ENCODE measurements at regions not wholly inside any gene's neighbourhood (a gene's known extent, or its start where the extent isn't known, plus 50 kb on each side); places are given as distances from the start of the nearest gene placed in this dataset.

DNA sequence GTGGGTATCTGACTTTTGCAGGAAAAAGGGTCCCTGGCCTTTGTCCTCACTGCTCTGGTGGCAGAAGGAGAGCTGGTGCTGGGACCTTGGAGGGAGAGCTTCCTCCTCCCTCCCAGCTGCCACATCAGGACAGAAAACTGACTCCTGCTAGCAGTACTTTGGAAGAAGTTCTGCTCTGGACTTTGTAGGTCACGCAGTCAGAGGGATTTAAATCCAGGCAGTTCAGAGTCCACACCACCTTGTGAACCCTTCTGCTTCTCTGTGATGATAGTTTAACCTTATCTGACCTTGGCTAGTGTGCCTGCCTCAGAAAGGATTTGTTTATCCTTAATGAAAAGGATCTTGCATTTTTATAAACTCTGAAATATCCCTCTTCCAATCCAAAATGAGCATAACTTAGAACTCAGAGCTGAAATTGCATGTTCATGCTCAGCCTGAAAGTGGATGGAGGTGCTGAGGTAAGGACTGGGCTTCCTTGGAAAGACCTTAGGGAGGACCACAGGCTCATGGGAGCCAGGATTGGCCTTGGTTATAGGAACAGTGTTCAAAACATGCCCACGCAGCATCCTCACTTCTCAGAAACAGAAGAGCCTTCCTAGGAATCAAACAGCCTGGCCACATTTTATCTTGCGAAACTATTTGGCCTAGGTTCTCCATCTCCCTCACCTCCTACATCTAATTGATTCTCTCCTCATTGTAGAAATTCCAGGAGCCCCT, 123.9 kb upstream of the SASH1 start:
- H3K4me3 ChIP-seq (ENCODE audit: low read depth in 1 of 2, low read length in 1 of 2), result no peak overlapping the region
- H3K4me1 ChIP-seq (ENCODE audit: control insufficient read depth in 1 of 2, insufficient read depth in 1 of 2, low read depth in 1 of 2, low read length in 1 of 2), result no peaks in the 10 kb centered on the region
- H3K27ac ChIP-seq, result no peak overlapping the region
- no peaks in the 10 kb centered on the region for H3K9me3 ChIP-seq
- TF ChIP-seq, protein P1, sequence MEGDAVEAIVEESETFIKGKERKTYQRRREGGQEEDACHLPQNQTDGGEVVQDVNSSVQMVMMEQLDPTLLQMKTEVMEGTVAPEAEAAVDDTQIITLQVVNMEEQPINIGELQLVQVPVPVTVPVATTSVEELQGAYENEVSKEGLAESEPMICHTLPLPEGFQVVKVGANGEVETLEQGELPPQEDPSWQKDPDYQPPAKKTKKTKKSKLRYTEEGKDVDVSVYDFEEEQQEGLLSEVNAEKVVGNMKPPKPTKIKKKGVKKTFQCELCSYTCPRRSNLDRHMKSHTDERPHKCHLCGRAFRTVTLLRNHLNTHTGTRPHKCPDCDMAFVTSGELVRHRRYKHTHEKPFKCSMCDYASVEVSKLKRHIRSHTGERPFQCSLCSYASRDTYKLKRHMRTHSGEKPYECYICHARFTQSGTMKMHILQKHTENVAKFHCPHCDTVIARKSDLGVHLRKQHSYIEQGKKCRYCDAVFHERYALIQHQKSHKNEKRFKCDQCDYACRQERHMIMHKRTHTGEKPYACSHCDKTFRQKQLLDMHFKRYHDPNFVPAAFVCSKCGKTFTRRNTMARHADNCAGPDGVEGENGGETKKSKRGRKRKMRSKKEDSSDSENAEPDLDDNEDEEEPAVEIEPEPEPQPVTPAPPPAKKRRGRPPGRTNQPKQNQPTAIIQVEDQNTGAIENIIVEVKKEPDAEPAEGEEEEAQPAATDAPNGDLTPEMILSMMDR (IDR thresholded peaks at IDR 0.05), result no peak
- peaks cover 24% of the 10 kb centered on the region for H3K27me3 ChIP-seq
- no peaks in the 10 kb centered on the region for H3K36me3 ChIP-seq

DNA sequence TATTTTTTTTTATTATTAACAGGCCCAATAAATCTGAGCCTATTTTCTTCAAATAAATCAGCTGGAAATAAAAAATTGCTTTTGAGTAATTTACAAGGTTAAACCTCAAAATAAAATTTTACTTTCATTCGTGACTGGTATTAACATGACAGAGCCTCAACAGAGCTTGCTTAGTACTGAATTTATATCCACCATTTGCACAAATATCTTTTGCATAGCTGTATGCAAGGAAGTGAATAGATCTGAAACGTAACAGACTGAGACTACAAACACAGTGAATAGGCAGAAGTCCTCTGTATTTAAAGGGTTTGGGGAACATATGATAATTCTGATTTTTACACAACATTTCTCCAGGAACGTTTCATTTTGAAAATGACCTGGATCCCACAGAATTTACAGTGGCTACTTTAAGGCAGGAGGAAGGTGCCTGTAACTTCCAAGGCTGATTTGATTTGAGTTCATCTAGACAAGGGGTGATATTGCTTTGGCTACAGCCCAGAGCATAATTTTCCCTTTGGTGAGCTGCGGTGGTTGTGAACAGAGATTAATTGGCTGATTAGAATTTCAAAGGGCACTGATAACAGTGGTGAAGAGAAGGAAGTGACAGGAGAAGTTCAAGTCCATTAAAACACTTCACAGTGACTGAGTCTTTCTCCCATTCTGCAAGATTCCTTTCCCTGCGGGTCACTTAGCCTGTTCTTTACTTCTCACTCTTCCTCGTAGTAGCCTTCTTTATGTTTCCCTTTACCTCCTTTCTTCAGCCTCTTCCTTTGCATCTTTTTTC, 121.2 kb upstream of the SASH1 start:
- no peaks in the 10 kb centered on the region for H3K4me1 ChIP-seq (ENCODE audit: control insufficient read depth in 1 of 2, insufficient read depth in 1 of 2, low read depth in 1 of 2, low read length in 1 of 2)
- TF ChIP-seq, protein P1 (IDR thresholded peaks at IDR 0.05), result no peak
- no peaks in the 10 kb centered on the region for H3K36me3 ChIP-seq
- no peak overlapping the region for H3K27ac ChIP-seq
- H3K27me3 ChIP-seq, result peaks cover 17% of the 10 kb centered on the region
- no peaks in the 10 kb centered on the region for H3K9me3 ChIP-seq
- no peak overlapping the region for H3K4me3 ChIP-seq (ENCODE audit: low read depth in 1 of 2, low read length in 1 of 2)

DNA sequence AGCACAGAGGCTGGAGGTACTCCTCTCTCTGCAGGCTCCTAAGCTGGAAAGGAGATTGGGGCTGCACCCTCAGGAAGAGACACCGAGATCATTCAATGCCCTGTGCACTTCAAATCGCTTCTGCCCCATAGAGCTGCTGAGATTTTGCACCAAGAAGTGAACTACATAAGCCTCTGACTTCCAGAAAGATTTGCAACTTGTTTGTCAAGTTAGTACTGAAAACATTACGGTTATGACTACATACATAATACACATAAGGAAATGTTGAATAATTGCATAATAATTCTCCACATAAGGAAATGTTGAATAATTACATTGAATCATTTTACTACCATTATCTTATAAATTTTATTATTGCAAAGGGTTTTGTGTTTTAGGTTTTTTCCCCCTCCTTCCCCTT, 120.3 kb upstream of the SASH1 start:
- H3K4me1 ChIP-seq (ENCODE audit: control insufficient read depth in 1 of 2, insufficient read depth in 1 of 2, low read depth in 1 of 2, low read length in 1 of 2), result no peaks in the 10 kb centered on the region
- H3K27me3 ChIP-seq, result peaks cover 17% of the 10 kb centered on the region
- TF ChIP-seq, protein P1 (IDR thresholded peaks at IDR 0.05), result no peak
- no peak overlapping the region for H3K27ac ChIP-seq
- H3K36me3 ChIP-seq, result no peaks in the 10 kb centered on the region
- H3K4me3 ChIP-seq (ENCODE audit: low read depth in 1 of 2, low read length in 1 of 2), result no peak overlapping the region
- no peaks in the 10 kb centered on the region for H3K9me3 ChIP-seq

DNA sequence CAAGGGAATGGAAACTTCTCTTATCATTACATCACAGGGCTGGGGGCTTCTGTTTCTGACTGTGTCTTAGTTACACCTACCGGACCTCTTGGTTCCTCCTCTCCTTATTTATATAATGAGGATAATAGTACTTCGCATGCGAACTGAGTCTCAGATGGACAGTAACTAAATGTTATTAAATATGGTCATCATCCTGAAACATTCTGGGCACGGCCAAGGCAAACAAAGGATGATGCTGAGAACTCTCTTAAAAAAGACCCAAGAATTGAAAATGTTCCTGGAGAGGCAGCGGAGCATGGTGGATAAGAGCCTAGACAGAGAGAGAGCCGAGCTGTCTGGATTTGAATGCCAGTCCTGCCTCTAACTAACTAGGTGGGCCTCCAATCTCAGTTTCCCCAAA, 119.8 kb upstream of the SASH1 start:
- H3K36me3 ChIP-seq, result no peaks in the 10 kb centered on the region
- H3K4me1 ChIP-seq (ENCODE audit: control insufficient read depth in 1 of 2, insufficient read depth in 1 of 2, low read depth in 1 of 2, low read length in 1 of 2), result no peaks in the 10 kb centered on the region
- H3K9me3 ChIP-seq, result no peaks in the 10 kb centered on the region
- no peak overlapping the region for H3K4me3 ChIP-seq (ENCODE audit: low read depth in 1 of 2, low read length in 1 of 2)
- no peak overlapping the region for H3K27ac ChIP-seq
- TF ChIP-seq, protein P1 (IDR thresholded peaks at IDR 0.05), result no peak
- peaks cover 17% of the 10 kb centered on the region for H3K27me3 ChIP-seq

DNA sequence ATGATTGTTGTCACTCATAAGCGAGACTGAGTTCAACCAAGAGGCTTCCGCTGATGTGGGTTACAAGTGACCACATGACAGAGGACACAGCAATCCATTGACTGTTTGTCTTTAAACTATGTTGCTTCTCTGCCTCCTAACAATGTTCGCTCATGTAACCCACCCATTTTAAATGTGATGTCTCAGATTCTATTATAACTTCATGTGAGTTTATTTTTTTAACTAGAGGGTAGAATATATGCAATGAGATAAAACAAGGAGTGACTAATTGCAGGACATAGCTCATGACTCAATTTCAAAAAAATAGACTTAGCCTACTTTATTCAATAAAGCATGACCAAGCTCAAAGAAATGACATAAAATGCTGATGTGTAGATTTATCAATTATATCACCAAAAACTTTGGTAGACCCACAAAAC, 119.2 kb upstream of the SASH1 start:
- no peak overlapping the region for H3K4me3 ChIP-seq (ENCODE audit: low read depth in 1 of 2, low read length in 1 of 2)
- H3K4me1 ChIP-seq (ENCODE audit: control insufficient read depth in 1 of 2, insufficient read depth in 1 of 2, low read depth in 1 of 2, low read length in 1 of 2), result no peaks in the 10 kb centered on the region
- no peaks in the 10 kb centered on the region for H3K36me3 ChIP-seq
- H3K27me3 ChIP-seq, result peaks cover 17% of the 10 kb centered on the region
- TF ChIP-seq, protein P1 (IDR thresholded peaks at IDR 0.05), result no peak
- no peaks in the 10 kb centered on the region for H3K9me3 ChIP-seq
- H3K27ac ChIP-seq, result no peak overlapping the region

Data from neutrophil (primary cell).